NCI-H2081 treated with DMSO at 0.1 percent for 48 hours (cell line): ENCODE measurements at regions not wholly inside any gene's neighbourhood (a gene's known extent, or its start where the extent isn't known, plus 50 kb on each side); places are given as distances from the start of the nearest gene placed in this dataset.
"Not testable (repeated sequence)": the region's sequence is repeated elsewhere in the genome, so short reads cannot be mapped to it uniquely, and the experiment has no call there.

Experiments
- DNase-seq: peaks from one replicate; lab custom pipeline; 2025; lab: John Stamatoyannopoulos, UW

GRCh38 chr5:167939686-167940085, 351.8 kb upstream of the WWC1 start:
- no peak for DNase-seq

- no peak for DNase-seq
These were observed 350.5 kb upstream of the WWC1 start for GRCh38 chr5:167940911-167941310.

- DNase-seq = not testable (repeated sequence)
These were observed 349.9 kb upstream of the WWC1 start for GRCh38 chr5:167941556-167941955.

GRCh38 chr5:167943343-167943742, 348.1 kb upstream of the WWC1 start:
- DNase-seq = no peak

- no peak for DNase-seq
These were observed 347.2 kb upstream of the WWC1 start for GRCh38 chr5:167944121-167944852.

GRCh38 chr5:167945542-167946384, 345.7 kb upstream of the WWC1 start:
- no peak for DNase-seq

- DNase-seq = no peak
These were observed 344.1 kb upstream of the WWC1 start for GRCh38 chr5:167947306-167947705.

- DNase-seq = no peak
These were observed 343.2 kb upstream of the WWC1 start for GRCh38 chr5:167948251-167948650.

- DNase-seq = no peak
These were observed 342.0 kb upstream of the WWC1 start for GRCh38 chr5:167949435-167949834.

- no peak for DNase-seq
These were observed 341.2 kb upstream of the WWC1 start for GRCh38 chr5:167950126-167950721.

- DNase-seq = no peak
These were observed 340.3 kb upstream of the WWC1 start for GRCh38 chr5:167951116-167951515.

GRCh38 chr5:167952278-167952995, 339.0 kb upstream of the WWC1 start:
- no peak for DNase-seq

GRCh38 chr5:167953151-167953798, 338.2 kb upstream of the WWC1 start:
- DNase-seq = no peak

GRCh38 chr5:167961731-167962130, 329.7 kb upstream of the WWC1 start:
- no peak for DNase-seq

- DNase-seq = no peak
These were observed 326.9 kb upstream of the WWC1 start for GRCh38 chr5:167964529-167964928.

- DNase-seq = no peak
These were observed 325.7 kb upstream of the WWC1 start for GRCh38 chr5:167965710-167966109.

GRCh38 chr5:167966979-167967378, 324.5 kb upstream of the WWC1 start:
- no peak for DNase-seq

GRCh38 chr5:167967494-167968177, 323.8 kb upstream of the WWC1 start:
- DNase-seq = no peak

- DNase-seq = no peak
These were observed 322.6 kb upstream of the WWC1 start for GRCh38 chr5:167968837-167969236.

GRCh38 chr5:167969998-167970397, 321.4 kb upstream of the WWC1 start:
- no peak for DNase-seq

GRCh38 chr5:167971706-167972105, 319.7 kb upstream of the WWC1 start:
- DNase-seq = no peak
